ENCODE measurements at regions not wholly inside any gene's neighbourhood (a gene's known extent, or its start where the extent isn't known, plus 50 kb on each side); places are given as distances from the start of the nearest gene placed in this dataset.

- TF ChIP-seq CTCF (IDR thresholded peaks at IDR 0.05; ENCODE audit: low read length) (no peak), EZH2 (IDR thresholded peaks at IDR 0.05; ENCODE audit: borderline replicate concordance, low read length) (no peak)
Observed at GRCh38 chr4:10924274-10924673, 239.7 kb upstream of the CLNK start.

Measured in OCI-LY1 (cell line).